ENCODE measurements at regions not wholly inside any gene's neighbourhood (a gene's known extent, or its start where the extent isn't known, plus 50 kb on each side); places are given as distances from the start of the nearest gene placed in this dataset.

GRCh38 chr12:65636436-65636835 is 187.8 kb upstream of the HMGA2 start:
- H3K4me1 ChIP-seq (ENCODE audit: control insufficient read depth, insufficient read depth, low read length): peaks cover 17% of the 10 kb centered on the region
- no peaks in the 10 kb centered on the region for H3K27me3 ChIP-seq (ENCODE audit: control insufficient read depth, insufficient read depth, low read length)
- no peak overlapping the region for H3K4me3 ChIP-seq (ENCODE audit: low read depth in 2 of 2, low read length in 2 of 2)
- intact Hi-C loops (cut with micrococcal nuclease; ENCODE audit: unreplicated experiment): no loop called here
- DNase-seq (ENCODE audit: low read depth, low spot score) (no peak), ATAC-seq (no peak)
- no peaks in the 10 kb centered on the region for H3K36me3 ChIP-seq (ENCODE audit: control insufficient read depth, insufficient read depth, low read length)
- peaks cover 17% of the 10 kb centered on the region; the same call in 1 of the 2 replicates for H3K9me3 ChIP-seq (ENCODE audit: control insufficient read depth, insufficient read depth, low read depth, low read length)
- CTCF ChIA-PET: no interaction called here
- POLR2A ChIA-PET: no interaction called here
- no peak overlapping the region for H3K27ac ChIP-seq (ENCODE audit: low read length)
- BruUV-seq (replicated peaks): no TSS peak
- no peak for TF ChIP-seq REST (IDR thresholded peaks at IDR 0.05; ENCODE audit: insufficient read depth in 1 of 2, low read depth in 2 of 2, low read length in 1 of 2)
- in situ Hi-C loops (cut with HindIII; ENCODE audit: low pct_unique_long_range_greater_than_20kb, low sequenced_read_pairs): no loop called here

GRCh38 chr12:65637150-65637549 is 187.1 kb upstream of the HMGA2 start:
- no peak for ATAC-seq
- Histone ChIP-seq H3K27me3 (ENCODE audit: control insufficient read depth, insufficient read depth, low read length) (no peaks in the 10 kb centered on the region), H3K4me3 (ENCODE audit: low read depth in 2 of 2, low read length in 2 of 2) (no peak overlapping the region), H3K9me3 (ENCODE audit: control insufficient read depth, insufficient read depth, low read depth, low read length) (peaks cover 17% of the 10 kb centered on the region; the same call in 1 of the 2 replicates), H3K27ac (ENCODE audit: low read length) (no peak overlapping the region), H3K4me1 (ENCODE audit: control insufficient read depth, insufficient read depth, low read length) (peaks cover 10% of the 10 kb centered on the region), H3K36me3 (ENCODE audit: control insufficient read depth, insufficient read depth, low read length) (no peaks in the 10 kb centered on the region)
- TF ChIP-seq REST (IDR thresholded peaks at IDR 0.05; ENCODE audit: insufficient read depth in 1 of 2, low read depth in 2 of 2, low read length in 1 of 2): no peak
- no peak for TF ChIP-seq SIN3A (IDR thresholded peaks at IDR 0.05; ENCODE audit: borderline replicate concordance, insufficient read depth, low read depth, low read length)
- no peak for TF ChIP-seq CTCF (IDR thresholded peaks at IDR 0.05)
- no peak for TF ChIP-seq POLR2AphosphoS5 (IDR thresholded peaks at IDR 0.05; ENCODE audit: low read depth, low read length)
- no peak for TF ChIP-seq TCF7L2 (IDR thresholded peaks at IDR 0.05; ENCODE audit: low read depth, low read length)
- CTCF ChIA-PET: no interaction called here
- POLR2A ChIA-PET: interaction anchor here (0.6 kb wide), 1 partner anchor 35 kb away, joined by 3 read pairs; no protein-coding TSS in a partner anchor
- BruUV-seq (replicated peaks): no TSS peak
- no peak for DNase-seq (ENCODE audit: low read depth, low spot score)
- in situ Hi-C loops (cut with HindIII; ENCODE audit: low pct_unique_long_range_greater_than_20kb, low sequenced_read_pairs): no loop called here
- intact Hi-C loops (cut with micrococcal nuclease; ENCODE audit: unreplicated experiment): no loop called here

Measured in Panc1 (cell line).